Lung (tissue), 11 donors: ENCODE measurements at regions not wholly inside any gene's neighbourhood (a gene's known extent, or its start where the extent isn't known, plus 50 kb on each side); places are given as distances from the start of the nearest gene placed in this dataset.
A peak's percentile ranks its signal among the peaks of the same experiment; 100 is the strongest.

Experiments used
- ATAC-seq: fragments of 200-7000 bp; cut with Tn5 transposase; one replicate; pipeline ENCODE4 v1.9.1; 2020; ENCODE audit warnings: moderate number of reproducible peaks; ENCODE audit not compliant: insufficient read depth, low FRiP score
- DNase-seq, 3 donors: peaks; one replicate each; pipeline ENCODE4 v3.0.0-alpha.2; 2013 to 2017
- H3K27ac ChIP-seq, 2 donors: one replicate each; pipeline ENCODE4 v1.5.1; 2013; ENCODE audit warnings: mild to moderate bottlenecking in 2 of 2, moderate library complexity in 2 of 2, control low read depth in 1 of 2, inconsistent platforms in 1 of 2, low read depth in 1 of 2, low read length in 1 of 2
- H3K27me3 ChIP-seq, 3 donors: one replicate each; pipeline ENCODE4 v1.5.1; 2013; ENCODE audit warnings: low read length in 2 of 3; ENCODE audit not compliant: control insufficient read depth in 3 of 3, insufficient read depth in 3 of 3
- H3K36me3 ChIP-seq, 4 donors: one replicate each; pipeline ENCODE4 v1.5.1; 2013; ENCODE audit warnings: low read length in 4 of 4, mild to moderate bottlenecking in 1 of 4, moderate library complexity in 1 of 4; ENCODE audit not compliant: control insufficient read depth in 4 of 4, insufficient read depth in 4 of 4
- H3K4me1 ChIP-seq, 5 donors: one replicate each; pipeline ENCODE4 v1.5.1; 2013; ENCODE audit warnings: low read length in 5 of 5, mild to moderate bottlenecking in 2 of 5, moderate library complexity in 1 of 5; ENCODE audit not compliant: control insufficient read depth in 5 of 5, insufficient read depth in 5 of 5
- H3K4me3 ChIP-seq: one replicate; pipeline ENCODE4 v1.5.1; 2013; ENCODE audit warnings: mild to moderate bottlenecking, control low read depth, moderate library complexity
- H3K9ac ChIP-seq, 2 donors: one replicate each; pipeline ENCODE4 v1.5.1; 2013; ENCODE audit warnings: low read length in 2 of 2, control low read depth in 1 of 2; ENCODE audit not compliant: insufficient read depth in 1 of 2
- H3K9me3 ChIP-seq, 4 donors: one replicate each; pipeline ENCODE4 v1.5.1; 2013; ENCODE audit warnings: low read length in 3 of 4, mild to moderate bottlenecking in 1 of 4, moderate library complexity in 1 of 4; ENCODE audit not compliant: control insufficient read depth in 4 of 4, insufficient read depth in 3 of 4
- WGBS, 2 donors: extraction: QIAGEN DNeasy Blood & Tissue Kit; methylation state at CpG; one replicate each; pipeline ENCODE4 v1.1.7; 2013; 5-methylcytosine and 5-hydroxymethylcytosine counted together
- TF ChIP-seq, protein P1 (sequence below): IDR thresholded peaks from 2 replicates; pipeline ENCODE4 v1.5.1; 2012; ENCODE audit warnings: mild to moderate bottlenecking; ENCODE audit errors: control extremely low read depth, extremely low read depth
- donor health status: control.
- donor health status: control.
- donor health status: Bipolar disorder and iron deficiency.
- donor health status: healthy.
- donor health status: DM: yes; HTN: yes; CAD: no.

DNA sequence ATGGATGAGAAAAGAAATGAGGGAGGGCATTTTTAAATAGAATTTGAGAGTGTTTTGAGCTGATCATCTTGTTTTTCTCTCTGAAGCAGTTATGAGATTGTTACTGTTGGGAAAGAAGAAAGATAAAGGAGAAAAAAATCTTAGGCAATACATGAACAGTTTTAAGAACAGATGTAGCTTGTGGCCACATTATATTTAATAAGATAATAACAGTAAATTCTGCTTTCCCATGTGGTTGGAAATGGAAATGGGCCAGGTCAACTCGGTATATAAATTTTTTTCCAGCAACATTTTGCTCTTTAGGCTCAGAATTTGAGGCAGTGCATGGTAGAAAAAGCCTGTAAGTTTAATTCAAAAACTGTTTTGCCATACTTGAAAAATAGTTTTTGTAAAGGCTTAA is 118.7 kb downstream of the POSTN start:
- H3K9ac ChIP-seq, result no peak overlapping the region
- ATAC-seq, result no peak
- WGBS, 2 donors, result 68 to 92% methylated on average over 1 of the region's 1 CpG
- H3K27me3 ChIP-seq, result no peaks in the 10 kb centered on the region
- H3K36me3 ChIP-seq, result no peaks in the 10 kb centered on the region
- no peak overlapping the region for H3K4me3 ChIP-seq
- peaks cover 0 to 38% (median 0%) of the 10 kb centered on the region in 5 donors for H3K4me1 ChIP-seq
- no peaks in the 10 kb centered on the region for H3K9me3 ChIP-seq
- no peak overlapping the region for H3K27ac ChIP-seq
- TF ChIP-seq, protein P1, sequence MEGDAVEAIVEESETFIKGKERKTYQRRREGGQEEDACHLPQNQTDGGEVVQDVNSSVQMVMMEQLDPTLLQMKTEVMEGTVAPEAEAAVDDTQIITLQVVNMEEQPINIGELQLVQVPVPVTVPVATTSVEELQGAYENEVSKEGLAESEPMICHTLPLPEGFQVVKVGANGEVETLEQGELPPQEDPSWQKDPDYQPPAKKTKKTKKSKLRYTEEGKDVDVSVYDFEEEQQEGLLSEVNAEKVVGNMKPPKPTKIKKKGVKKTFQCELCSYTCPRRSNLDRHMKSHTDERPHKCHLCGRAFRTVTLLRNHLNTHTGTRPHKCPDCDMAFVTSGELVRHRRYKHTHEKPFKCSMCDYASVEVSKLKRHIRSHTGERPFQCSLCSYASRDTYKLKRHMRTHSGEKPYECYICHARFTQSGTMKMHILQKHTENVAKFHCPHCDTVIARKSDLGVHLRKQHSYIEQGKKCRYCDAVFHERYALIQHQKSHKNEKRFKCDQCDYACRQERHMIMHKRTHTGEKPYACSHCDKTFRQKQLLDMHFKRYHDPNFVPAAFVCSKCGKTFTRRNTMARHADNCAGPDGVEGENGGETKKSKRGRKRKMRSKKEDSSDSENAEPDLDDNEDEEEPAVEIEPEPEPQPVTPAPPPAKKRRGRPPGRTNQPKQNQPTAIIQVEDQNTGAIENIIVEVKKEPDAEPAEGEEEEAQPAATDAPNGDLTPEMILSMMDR, result no peak
- peak in 2 of 3 donors; percentile 37 to 62 for DNase-seq

DNA sequence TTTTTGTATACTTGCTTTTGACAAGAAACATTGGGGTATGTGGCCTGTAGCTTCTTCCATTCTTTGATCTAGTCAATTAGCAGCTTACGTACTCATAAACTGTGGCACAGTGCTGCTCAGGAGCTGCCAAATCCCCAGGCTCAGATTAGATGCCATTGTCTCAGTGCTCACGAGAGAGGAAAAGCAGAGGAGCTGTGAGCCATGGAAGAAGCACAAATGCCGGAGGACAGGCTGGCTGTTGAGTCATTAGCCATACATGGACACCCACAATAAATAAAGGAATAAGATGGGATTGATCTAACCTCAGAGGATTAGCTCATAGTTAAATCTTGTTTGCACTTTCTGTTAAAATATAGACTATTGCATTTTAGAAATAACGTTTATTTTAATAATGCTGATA is 121.7 kb downstream of the POSTN start:
- H3K9ac ChIP-seq, result no peak overlapping the region
- peaks cover 0 to 22% (median 0%) of the 10 kb centered on the region in 5 donors for H3K4me1 ChIP-seq
- DNase-seq, result no peak
- H3K27me3 ChIP-seq, result no peaks in the 10 kb centered on the region
- TF ChIP-seq, protein P1, result no peak
- H3K36me3 ChIP-seq, result no peaks in the 10 kb centered on the region
- H3K27ac ChIP-seq, result no peak overlapping the region
- H3K9me3 ChIP-seq, result peaks cover 0 to 3% (median 0%) of the 10 kb centered on the region in 4 donors
- no peak overlapping the region for H3K4me3 ChIP-seq
- no peak for ATAC-seq
- WGBS, 2 donors, result 71 to 82% methylated on average over 4 of the region's 4 CpGs

DNA sequence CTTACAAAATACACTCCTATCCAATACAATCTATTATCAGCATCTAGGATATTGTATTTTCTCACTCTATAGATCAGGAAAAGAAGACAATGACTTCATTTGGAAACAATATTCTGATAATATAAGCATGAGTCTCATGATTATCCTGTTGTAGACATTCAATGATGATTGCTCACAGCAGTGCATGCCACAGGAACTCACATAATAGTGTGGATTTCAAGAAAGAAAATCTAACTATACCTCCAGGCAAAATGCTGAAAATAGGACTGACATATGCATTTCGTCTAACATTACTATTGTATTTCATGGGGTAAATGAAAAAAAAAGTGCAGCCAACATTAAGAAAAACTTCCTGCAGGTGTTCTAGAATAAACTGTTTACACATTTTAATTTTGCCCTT is 122.6 kb downstream of the POSTN start:
- Histone ChIP-seq H3K4me1 (peaks cover 0 to 13% (median 0%) of the 10 kb centered on the region in 5 donors), H3K36me3 (no peaks in the 10 kb centered on the region), H3K9me3 (peaks cover 0 to 3% (median 0%) of the 10 kb centered on the region in 4 donors), H3K27ac (no peak overlapping the region), H3K27me3 (no peaks in the 10 kb centered on the region), H3K4me3 (no peak overlapping the region), H3K9ac (no peak overlapping the region)
- WGBS, 2 donors, result 78 to 83% methylated on average over 1 of the region's 1 CpG
- TF ChIP-seq, protein P1, result no peak
- DNase-seq (no peak), ATAC-seq (no peak)

- Histone ChIP-seq H3K36me3 (no peaks in the 10 kb centered on the region), H3K27me3 (no peaks in the 10 kb centered on the region)
- ATAC-seq, result no peak
These were observed 123.4 kb downstream of the POSTN start for GRCh38 chr13:37475151-37475550.

More at GRCh38 chr13:37475151-37475550, 123.4 kb downstream of the POSTN start:
- Histone ChIP-seq H3K4me3 (no peak overlapping the region), H3K9me3 (peaks cover 0 to 3% (median 0%) of the 10 kb centered on the region in 4 donors), H3K9ac (no peak overlapping the region), H3K4me1 (peaks cover 0 to 9% (median 0%) of the 10 kb centered on the region in 5 donors), H3K27ac (no peak overlapping the region)
- no peak for DNase-seq
- 53 to 79% methylated on average over 2 of the region's 2 CpGs for WGBS, 2 donors
- TF ChIP-seq, protein P1, result no peak
